Activated CD4-positive, alpha-beta T cell treated with anti-CD3 and anti-CD28 coated beads, Interleukin-2, amount 10 ng/mL, durations not matched to agents 24 days and 14 days (primary cell): ENCODE measurements at regions not wholly inside any gene's neighbourhood (a gene's known extent, or its start where the extent isn't known, plus 50 kb on each side); places are given as distances from the start of the nearest gene placed in this dataset.

Source experiments
- DNase-seq: peaks from one replicate; pipeline ENCODE4 v3.0.0; 2022
- H3K27ac Mint-ChIP-seq: one replicate; pipeline ENCODE4 v1.8.0; 2022; ENCODE audit warnings: mild to moderate bottlenecking, mixed read lengths
- H3K27me3 Mint-ChIP-seq: one replicate; pipeline ENCODE4 v1.8.0; 2022; ENCODE audit warnings: mixed read lengths
- H3K36me3 Mint-ChIP-seq: one replicate; pipeline ENCODE4 v1.8.0; 2022; ENCODE audit warnings: low read depth, mild to moderate bottlenecking, mixed read lengths
- H3K4me1 Mint-ChIP-seq: one replicate; pipeline ENCODE4 v1.8.0; 2021; ENCODE audit warnings: mixed read lengths
- H3K4me3 Mint-ChIP-seq: one replicate; pipeline ENCODE4 v1.8.0; 2022; ENCODE audit warnings: mild to moderate bottlenecking, moderate library complexity, mixed read lengths
- H3K9me3 Mint-ChIP-seq: one replicate; pipeline ENCODE4 v1.8.0; 2021; ENCODE audit warnings: mixed read lengths
- intact Hi-C: fragments of 100-400 bp; cut with micrococcal nuclease; formaldehyde crosslinking; loops from one replicate; pipeline ENCODE4 v1.15.1; 2023

DNA sequence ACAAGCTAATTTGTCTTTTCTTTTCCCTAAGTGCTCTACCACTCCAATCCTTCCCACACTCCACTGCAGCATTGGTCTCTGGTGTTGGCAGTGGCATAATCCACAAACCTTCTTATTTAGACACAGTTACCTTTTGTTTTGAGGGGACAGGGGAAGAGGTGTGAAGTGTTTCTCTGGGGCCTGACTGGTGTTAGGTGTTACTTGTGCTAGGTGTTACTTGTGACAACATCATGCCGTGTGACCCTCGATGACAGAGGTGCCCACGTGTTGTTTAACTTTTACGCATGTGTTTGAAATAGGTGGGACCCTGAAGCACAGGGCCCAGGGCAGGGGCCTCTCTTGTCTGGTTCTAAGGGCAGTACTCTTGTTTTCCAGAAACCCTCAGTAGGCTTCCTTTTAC lies 70.5 kb upstream of the SPRY4 start:
- Mint-ChIP-seq H3K4me3 (no peak overlapping the region), H3K27me3 (peaks cover 10% of the 10 kb centered on the region), H3K4me1 (no peaks in the 10 kb centered on the region), H3K27ac (no peak overlapping the region), H3K9me3 (peaks cover 23% of the 10 kb centered on the region), H3K36me3 (no peaks in the 10 kb centered on the region)
- no peak for DNase-seq
- intact Hi-C loops, result no loop called here

DNA sequence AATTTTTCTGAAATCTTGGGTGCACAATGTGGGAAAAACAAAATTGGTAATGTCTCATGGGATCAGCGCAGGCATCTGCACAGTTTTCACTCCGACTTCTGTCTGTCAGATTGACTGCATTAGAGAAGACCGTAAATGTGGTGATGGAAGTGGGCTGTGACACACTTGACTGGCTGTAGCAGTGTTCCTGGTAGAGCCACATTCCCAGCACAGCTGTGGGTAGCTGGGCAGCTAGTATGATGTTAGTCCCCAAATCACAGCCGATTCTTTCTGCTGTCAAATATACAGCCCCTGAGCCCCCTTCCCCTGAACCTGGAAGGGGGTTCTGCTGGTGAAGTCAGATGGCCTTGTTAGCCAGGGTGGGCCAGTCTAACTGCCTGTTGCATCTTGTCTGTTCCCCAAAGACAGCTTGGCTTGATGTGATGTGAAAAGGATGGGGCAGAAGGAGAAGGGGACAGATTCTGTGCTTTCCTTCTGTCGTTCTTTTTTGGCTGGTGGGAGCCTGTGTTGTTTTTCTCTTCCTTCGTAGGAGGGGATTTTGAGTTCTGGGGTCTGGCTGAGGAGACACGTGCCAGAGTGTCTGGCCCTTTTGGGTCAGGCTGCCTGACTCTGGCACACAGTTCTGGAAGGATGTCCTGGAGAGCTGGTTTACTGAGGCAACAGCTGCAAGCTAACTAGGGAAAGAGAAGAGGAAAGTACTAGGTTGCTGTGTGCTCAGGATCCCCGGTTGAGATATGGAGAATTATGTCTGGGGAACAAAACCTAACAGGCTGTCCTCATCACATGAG lies 66.4 kb upstream of the SPRY4 start:
- no peak for DNase-seq
- H3K36me3 Mint-ChIP-seq, result no peaks in the 10 kb centered on the region
- H3K27me3 Mint-ChIP-seq, result peaks cover 10% of the 10 kb centered on the region
- H3K9me3 Mint-ChIP-seq, result peaks cover 13% of the 10 kb centered on the region
- intact Hi-C loops, result no loop called here
- no peaks in the 10 kb centered on the region for H3K4me1 Mint-ChIP-seq
- H3K4me3 Mint-ChIP-seq, result no peak overlapping the region
- no peak overlapping the region for H3K27ac Mint-ChIP-seq

DNA sequence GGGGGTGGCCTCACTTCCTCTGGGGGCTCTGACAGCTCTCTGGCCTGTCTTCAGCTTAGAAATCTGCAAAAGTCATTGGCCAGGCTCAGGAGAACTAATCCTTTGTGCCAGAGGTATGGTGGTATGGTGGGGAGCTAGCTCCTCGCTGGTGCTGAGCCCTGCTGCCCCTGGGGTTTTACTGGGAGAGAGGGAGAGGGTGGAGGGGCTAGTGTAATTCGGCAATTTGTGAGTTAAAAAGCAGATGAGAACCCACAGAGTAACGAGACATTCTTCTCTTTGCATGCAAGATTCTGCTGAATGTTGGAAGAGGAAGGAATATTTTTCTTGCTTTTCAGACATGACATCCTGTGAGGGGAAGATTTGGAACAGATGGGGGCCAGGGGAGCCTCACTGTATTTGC lies 65.5 kb upstream of the SPRY4 start:
- Mint-ChIP-seq H3K4me1 (no peaks in the 10 kb centered on the region), H3K4me3 (no peak overlapping the region), H3K36me3 (no peaks in the 10 kb centered on the region), H3K27ac (no peak overlapping the region), H3K27me3 (peaks cover 7% of the 10 kb centered on the region), H3K9me3 (peaks cover 4% of the 10 kb centered on the region)
- intact Hi-C loops, result no loop called here
- no peak for DNase-seq

DNA sequence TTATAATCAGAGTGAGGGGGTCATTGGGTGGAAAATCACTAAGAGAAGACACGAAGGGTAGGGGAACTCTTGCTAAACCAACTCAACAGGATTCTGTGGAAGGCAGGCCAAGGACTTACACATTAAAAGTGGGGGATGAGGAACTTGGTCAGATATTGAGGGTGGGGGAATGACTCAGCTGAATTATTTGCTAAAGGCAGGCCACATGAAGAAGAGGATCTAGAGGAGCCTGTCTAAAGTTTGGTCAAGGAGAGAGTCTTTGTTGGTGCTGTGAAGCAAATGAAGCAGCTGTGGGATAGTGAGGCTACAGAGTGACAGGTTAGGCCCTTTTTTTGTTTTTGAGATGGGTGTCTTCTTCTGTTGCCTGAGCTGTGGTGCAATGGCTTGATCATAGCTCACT lies 63.9 kb upstream of the SPRY4 start:
- Mint-ChIP-seq H3K36me3 (no peaks in the 10 kb centered on the region), H3K27me3 (peaks cover 7% of the 10 kb centered on the region)
- intact Hi-C loops, result no loop called here

DNA sequence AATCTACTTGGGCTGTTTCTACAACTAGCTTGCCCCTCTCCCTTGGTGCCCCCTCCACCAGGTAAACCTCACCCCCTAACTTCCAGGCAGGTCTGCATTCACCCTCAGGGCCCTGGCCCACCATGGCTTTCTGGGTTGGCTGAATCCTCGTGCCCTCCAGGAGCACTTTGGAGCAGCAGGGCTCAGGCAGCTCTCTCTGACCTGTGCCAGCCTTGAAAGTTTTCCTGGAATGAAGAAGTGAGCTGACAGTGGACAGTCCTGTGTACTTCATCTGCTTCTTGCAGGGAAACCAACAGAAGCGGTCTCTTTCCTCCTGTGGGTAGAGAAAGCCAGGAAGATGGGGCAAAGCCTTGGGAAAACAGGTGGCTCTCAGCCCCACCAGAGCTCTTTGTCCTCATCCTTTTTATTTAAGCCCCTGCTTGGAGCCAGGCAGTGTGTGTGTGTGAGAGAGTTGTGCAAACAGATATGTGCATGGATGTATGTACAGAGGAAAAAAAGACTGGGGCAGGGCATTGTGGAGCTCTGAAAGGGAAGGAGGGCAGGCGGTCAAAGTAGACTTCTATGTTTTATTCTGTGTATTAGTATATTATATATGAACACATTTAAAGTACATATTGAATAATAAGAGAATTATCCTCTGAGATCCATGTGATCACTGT lies 62.3 kb upstream of the SPRY4 start:
- intact Hi-C loops, result no loop called here
- Mint-ChIP-seq H3K27me3 (peaks cover 7% of the 10 kb centered on the region), H3K27ac (no peak overlapping the region), H3K4me1 (peaks cover 4% of the 10 kb centered on the region), H3K36me3 (no peaks in the 10 kb centered on the region), H3K4me3 (no peak overlapping the region), H3K9me3 (no peaks in the 10 kb centered on the region)
- no peak for DNase-seq

More for the DNA sequence above, 63.9 kb upstream of the SPRY4 start:
- no peak for DNase-seq
- Mint-ChIP-seq H3K27ac (peak overlapping the region; percentile 7), H3K9me3 (no peaks in the 10 kb centered on the region), H3K4me1 (peaks cover 4% of the 10 kb centered on the region), H3K4me3 (no peak overlapping the region)

DNA sequence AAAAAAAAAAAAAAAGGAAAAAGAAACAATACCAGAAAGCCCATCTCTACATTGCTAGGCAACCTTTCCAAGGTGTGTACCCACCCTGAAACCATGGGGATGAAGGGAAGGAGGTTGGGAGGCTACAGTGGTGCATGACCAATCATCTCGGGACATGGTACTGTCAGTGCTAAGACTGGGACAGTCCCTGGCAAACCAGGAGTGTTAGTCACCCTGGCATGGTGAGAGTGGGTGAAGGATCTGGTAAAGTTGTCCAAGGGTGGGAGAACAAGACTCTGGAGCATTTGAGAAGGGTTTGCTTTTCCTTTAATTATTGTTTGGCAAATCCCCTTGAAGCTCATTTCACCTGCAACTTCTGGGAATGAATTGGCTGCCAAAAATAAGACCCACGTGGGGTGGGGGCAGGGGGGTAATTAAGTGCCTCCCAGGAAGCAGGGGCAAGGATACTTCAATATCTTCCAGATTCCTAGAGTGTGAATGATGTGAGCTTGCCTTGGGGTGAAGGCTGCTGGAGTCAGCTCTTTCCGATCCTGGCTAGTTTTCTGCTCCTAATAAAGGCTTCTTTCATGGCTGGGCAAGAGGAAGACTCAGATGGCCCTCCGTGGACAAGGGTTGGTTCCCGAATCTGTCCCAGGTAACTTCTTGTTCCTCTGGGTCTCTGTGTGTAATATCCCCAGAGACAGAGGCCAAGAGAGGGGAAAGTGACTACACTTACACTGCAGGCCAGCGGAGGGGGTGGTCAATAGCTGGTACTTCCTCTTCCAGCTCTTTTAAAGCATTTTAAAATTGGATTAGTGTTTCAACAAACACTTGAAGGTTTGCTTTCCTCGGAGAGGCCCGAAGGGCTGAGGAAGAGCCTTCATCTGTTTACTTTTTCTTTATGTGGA lies 61.6 kb upstream of the SPRY4 start:
- peaks cover 6% of the 10 kb centered on the region for H3K27me3 Mint-ChIP-seq
- H3K4me3 Mint-ChIP-seq, result no peak overlapping the region
- H3K36me3 Mint-ChIP-seq, result no peaks in the 10 kb centered on the region
- no peak overlapping the region for H3K27ac Mint-ChIP-seq
- H3K4me1 Mint-ChIP-seq, result peaks cover 4% of the 10 kb centered on the region
- H3K9me3 Mint-ChIP-seq, result no peaks in the 10 kb centered on the region
- no peak for DNase-seq
- intact Hi-C loops, result no loop called here

DNA sequence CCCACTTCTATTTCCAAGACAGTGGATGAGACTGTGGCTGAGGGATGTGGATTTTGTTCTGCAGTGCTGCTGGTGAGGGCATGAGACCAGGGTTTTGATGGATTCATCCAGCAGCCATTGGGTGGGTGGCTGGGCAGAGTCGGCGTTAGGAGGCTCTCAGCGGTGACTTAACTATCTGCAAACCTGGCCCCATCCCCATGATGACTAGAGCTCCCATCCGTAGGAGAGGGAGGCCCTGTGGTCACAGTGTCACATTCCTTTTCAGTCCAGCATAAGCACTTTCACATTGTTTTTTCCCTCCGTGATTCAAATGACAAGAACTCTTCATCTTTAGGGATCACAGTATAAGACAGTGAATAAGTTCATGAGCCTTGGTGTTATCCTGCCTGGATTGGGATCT lies 60.4 kb upstream of the SPRY4 start:
- Mint-ChIP-seq H3K4me1 (peaks cover 4% of the 10 kb centered on the region), H3K36me3 (no peaks in the 10 kb centered on the region)
- intact Hi-C loops, result no loop called here

DNA sequence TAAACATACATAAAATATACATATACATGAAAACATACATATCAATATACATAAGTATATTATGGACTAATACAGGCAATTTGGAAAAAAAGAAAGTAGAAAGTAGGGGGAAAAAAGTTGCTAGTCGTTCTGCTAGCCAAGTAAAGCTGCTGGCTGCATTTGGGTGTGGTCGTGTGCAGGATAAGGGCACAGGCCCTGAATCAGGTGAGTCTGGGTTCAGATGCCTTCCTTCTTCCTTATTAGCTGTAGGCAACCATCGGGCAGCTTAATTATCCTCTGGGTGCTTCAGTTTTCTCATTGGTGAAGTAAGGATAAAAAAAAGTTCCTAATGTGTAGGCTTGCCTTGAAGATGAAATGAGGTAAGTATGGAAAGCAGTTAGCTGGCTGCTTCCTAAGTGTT lies 59.2 kb upstream of the SPRY4 start:
- H3K27me3 Mint-ChIP-seq, result no peaks in the 10 kb centered on the region
- no peak overlapping the region for H3K27ac Mint-ChIP-seq
- H3K4me1 Mint-ChIP-seq, result peaks cover 10% of the 10 kb centered on the region
- intact Hi-C loops, result no loop called here
- H3K4me3 Mint-ChIP-seq, result no peak overlapping the region
- H3K9me3 Mint-ChIP-seq, result no peaks in the 10 kb centered on the region
- no peaks in the 10 kb centered on the region for H3K36me3 Mint-ChIP-seq
- no peak for DNase-seq

More for the DNA sequence above, 60.4 kb upstream of the SPRY4 start:
- Mint-ChIP-seq H3K27ac (no peak overlapping the region), H3K9me3 (no peaks in the 10 kb centered on the region), H3K27me3 (no peaks in the 10 kb centered on the region), H3K4me3 (no peak overlapping the region)
- DNase-seq, result no peak

DNA sequence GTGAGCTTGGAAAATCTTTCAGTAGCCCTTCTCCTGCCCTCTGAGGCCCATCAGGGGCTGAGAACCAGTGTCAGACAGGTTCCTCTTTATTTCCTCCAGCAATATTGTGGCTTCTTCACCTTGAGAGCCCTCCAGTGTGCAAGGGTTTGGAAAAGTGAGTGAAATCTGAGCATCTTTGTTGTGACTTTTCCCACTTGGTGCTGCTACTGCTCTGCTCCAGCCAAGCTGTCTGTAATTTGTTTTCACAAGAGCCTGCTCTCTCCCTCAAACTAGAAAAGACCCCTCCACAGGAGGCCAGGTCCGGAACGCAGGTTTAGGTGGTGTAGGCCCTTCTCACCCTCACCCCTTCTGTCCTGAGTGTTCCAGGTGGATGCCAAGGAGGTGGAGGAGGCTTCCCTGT lies 57.4 kb upstream of the SPRY4 start:
- Mint-ChIP-seq H3K4me1 (peaks cover 14% of the 10 kb centered on the region), H3K36me3 (no peaks in the 10 kb centered on the region), H3K4me3 (no peak overlapping the region), H3K9me3 (no peaks in the 10 kb centered on the region), H3K27me3 (no peaks in the 10 kb centered on the region), H3K27ac (no peak overlapping the region)
- intact Hi-C loops, result no loop called here
- no peak for DNase-seq

DNA sequence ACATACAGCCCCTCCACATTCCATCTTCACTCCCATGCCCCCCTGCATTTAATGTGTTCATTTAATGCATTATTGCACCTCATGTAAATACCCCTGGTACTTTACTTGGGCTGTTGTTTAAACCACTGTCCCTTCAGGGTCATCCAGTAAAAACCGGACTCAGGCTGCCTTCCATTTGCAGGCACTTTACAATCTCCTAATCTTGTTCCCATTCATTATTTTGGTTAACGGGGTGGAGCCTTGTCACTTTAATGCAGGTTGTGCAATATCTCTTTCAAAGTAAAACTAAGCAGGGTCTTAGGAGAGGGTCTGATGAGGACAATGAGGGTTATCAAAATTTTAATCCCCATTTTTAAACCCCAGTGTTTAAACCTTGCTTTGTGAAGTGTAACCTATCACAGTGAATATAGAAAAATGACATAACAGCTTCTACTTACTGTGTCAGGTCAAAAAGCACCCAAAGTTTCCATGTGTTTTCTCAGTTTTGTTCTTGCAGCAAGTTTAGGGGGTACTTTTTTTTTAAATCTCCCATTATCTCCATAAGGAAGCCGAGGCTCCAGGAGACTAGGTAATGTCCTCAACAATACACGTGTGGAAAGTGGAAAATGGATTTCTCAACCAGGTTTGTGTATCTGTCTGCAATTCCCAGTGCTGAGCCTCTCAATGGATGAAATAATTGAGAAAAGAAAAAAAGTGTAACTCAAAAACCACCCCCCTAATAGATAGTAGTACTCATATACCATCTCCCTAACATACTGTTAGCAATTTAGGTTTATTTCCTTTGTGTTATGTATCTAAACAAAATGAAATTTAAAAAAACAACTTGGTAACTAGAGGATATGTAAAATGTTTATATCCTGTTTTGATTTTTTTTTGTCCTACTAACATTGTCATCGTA lies 54.2 kb upstream of the SPRY4 start:
- H3K4me1 Mint-ChIP-seq, result peaks cover 10% of the 10 kb centered on the region
- no peak overlapping the region for H3K4me3 Mint-ChIP-seq
- H3K36me3 Mint-ChIP-seq, result no peaks in the 10 kb centered on the region
- intact Hi-C loops, result no loop called here
- DNase-seq, result no peak
- H3K9me3 Mint-ChIP-seq, result no peaks in the 10 kb centered on the region
- H3K27me3 Mint-ChIP-seq, result no peaks in the 10 kb centered on the region
- no peak overlapping the region for H3K27ac Mint-ChIP-seq

DNA sequence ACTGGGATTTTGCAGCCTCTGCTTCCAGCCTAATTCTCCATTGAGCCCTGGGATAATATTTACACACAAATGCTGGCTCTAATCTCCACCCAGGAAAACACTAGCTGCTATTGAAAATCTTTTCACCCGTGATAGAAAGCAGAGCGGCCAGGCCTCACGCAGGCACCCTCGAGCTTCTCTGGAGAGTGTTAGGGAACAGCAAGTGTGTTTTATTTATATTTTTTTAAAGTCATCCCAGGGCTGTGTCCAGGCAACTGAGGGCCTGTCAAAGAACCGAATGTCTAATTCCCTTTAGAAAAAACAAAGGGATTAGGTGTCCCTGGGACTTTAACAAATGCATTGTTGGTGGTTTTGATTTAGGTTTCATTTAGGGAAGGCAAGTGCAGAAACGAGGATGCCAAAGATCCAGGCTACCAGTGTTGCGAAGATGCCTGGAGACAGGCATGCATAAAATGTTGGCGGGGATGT lies 51.2 kb upstream of the SPRY4 start:
- H3K4me1 Mint-ChIP-seq, result peaks cover 10% of the 10 kb centered on the region

More for the DNA sequence above, 51.2 kb upstream of the SPRY4 start:
- DNase-seq, result no peak
- intact Hi-C loops, result no loop called here
- Mint-ChIP-seq H3K36me3 (no peaks in the 10 kb centered on the region), H3K27ac (no peak overlapping the region), H3K27me3 (no peaks in the 10 kb centered on the region), H3K9me3 (no peaks in the 10 kb centered on the region), H3K4me3 (no peak overlapping the region)
